Cardiac muscle cell (in vitro differentiated cells and primary cell): ENCODE measurements at regions not wholly inside any gene's neighbourhood (a gene's known extent, or its start where the extent isn't known, plus 50 kb on each side); places are given as distances from the start of the nearest gene placed in this dataset.

Experiments used
- DNase-seq, 2 donors: peaks; one replicate each; pipeline versions ENCODE4 v3.0.0 to v3.0.0-alpha.2; 2010 to 2017; ENCODE audit warnings: low read depth in 1 of 2, low spot score in 1 of 2
- H3K27ac ChIP-seq: fragments of 200-600 bp; sonication (generic); 2 replicates; pipeline ENCODE4 v1.5.1; 2016
- H3K27me3 ChIP-seq: fragments of 200-600 bp; sonication (generic); 2 replicates; pipeline ENCODE4 v1.6.0; 2016; ENCODE audit warnings: control low read depth
- H3K36me3 ChIP-seq: fragments of 200-600 bp; sonication (generic); 2 replicates; pipeline ENCODE4 v1.5.1; 2016; ENCODE audit warnings: control low read depth
- H3K4me1 ChIP-seq: fragments of 200-600 bp; sonication (generic); 2 replicates; pipeline ENCODE4 v1.8.1; 2017; ENCODE audit warnings: low read depth, mild to moderate bottlenecking, mixed run types
- H3K4me3 ChIP-seq: fragments of 200-600 bp; sonication (generic); 2 replicates; pipeline ENCODE4 v1.5.1; 2016; ENCODE audit warnings: mild to moderate bottlenecking
- H3K9me3 ChIP-seq: fragments of 200-600 bp; sonication (generic); 2 replicates; pipeline ENCODE4 v1.5.1; 2017; ENCODE audit warnings: low read depth, mild to moderate bottlenecking, control low read depth
- TF ChIP-seq, protein P1 (sequence below): IDR thresholded peaks from 2 replicates; pipeline ENCODE4 v1.5.1; 2012; ENCODE audit warnings: low read depth, mild to moderate bottlenecking, low read length

DNA sequence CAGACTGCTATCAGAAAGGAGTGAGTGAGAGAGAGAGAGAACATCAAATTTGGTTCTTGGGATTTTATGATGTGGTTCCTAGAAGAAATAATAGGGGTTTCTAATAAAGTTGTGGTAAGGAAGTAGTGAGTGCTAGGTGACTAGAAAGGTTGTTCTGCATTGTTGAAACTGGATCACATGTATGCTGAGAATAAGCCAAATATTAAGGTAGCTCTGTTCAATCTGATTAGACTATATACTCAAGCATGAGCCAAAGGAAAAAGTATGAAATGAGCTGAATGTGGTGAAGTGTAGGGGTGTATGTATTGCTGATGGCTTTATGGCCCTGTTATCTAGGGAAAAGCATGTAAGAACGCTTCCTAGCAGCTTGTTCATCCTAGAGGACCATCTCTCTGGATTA, 63.0 kb upstream of the IMPG1 start:
- Histone ChIP-seq H3K4me1 (no peaks in the 10 kb centered on the region), H3K9me3 (no peaks in the 10 kb centered on the region), H3K27me3 (no peaks in the 10 kb centered on the region), H3K36me3 (no peaks in the 10 kb centered on the region), H3K4me3 (no peak overlapping the region), H3K27ac (no peak overlapping the region)
- DNase-seq: no peak
- TF ChIP-seq, protein P1, sequence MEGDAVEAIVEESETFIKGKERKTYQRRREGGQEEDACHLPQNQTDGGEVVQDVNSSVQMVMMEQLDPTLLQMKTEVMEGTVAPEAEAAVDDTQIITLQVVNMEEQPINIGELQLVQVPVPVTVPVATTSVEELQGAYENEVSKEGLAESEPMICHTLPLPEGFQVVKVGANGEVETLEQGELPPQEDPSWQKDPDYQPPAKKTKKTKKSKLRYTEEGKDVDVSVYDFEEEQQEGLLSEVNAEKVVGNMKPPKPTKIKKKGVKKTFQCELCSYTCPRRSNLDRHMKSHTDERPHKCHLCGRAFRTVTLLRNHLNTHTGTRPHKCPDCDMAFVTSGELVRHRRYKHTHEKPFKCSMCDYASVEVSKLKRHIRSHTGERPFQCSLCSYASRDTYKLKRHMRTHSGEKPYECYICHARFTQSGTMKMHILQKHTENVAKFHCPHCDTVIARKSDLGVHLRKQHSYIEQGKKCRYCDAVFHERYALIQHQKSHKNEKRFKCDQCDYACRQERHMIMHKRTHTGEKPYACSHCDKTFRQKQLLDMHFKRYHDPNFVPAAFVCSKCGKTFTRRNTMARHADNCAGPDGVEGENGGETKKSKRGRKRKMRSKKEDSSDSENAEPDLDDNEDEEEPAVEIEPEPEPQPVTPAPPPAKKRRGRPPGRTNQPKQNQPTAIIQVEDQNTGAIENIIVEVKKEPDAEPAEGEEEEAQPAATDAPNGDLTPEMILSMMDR: no peak

DNA sequence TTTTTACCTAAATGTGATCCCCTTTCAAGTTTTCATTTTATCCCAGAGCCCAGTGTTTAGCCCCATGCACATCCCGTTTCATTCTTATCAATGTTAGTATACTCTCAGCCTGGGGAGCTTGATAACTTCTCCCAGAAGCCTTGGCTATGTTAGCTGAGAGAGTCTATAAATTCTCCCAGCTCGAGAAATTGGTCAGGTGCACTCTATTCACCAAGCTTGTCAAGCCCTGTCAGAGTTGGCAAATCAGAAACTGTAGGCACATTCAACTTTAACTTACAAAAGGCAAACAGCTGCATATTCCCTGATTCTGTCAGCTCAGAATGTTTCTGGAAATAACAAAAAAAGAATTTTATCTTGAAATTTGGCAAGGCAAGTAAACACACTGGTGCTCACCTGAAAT, 62.2 kb upstream of the IMPG1 start:
- H3K27me3 ChIP-seq: no peaks in the 10 kb centered on the region
- H3K4me1 ChIP-seq: no peaks in the 10 kb centered on the region
- TF ChIP-seq, protein P1: no peak
- H3K36me3 ChIP-seq: no peaks in the 10 kb centered on the region
- H3K9me3 ChIP-seq: no peaks in the 10 kb centered on the region
- no peak overlapping the region for H3K4me3 ChIP-seq
- DNase-seq: no peak
- no peak overlapping the region for H3K27ac ChIP-seq

- H3K27me3 ChIP-seq: no peaks in the 10 kb centered on the region
- H3K36me3 ChIP-seq: no peaks in the 10 kb centered on the region
- H3K9me3 ChIP-seq: no peaks in the 10 kb centered on the region
- no peak overlapping the region for H3K27ac ChIP-seq
- H3K4me3 ChIP-seq: no peak overlapping the region
- no peaks in the 10 kb centered on the region for H3K4me1 ChIP-seq
- TF ChIP-seq, protein P1: no peak
- DNase-seq: no peak
Measured at GRCh38 chr6:76124018-76124417, 51.6 kb upstream of the IMPG1 start.
